ENCODE measurements at regions not wholly inside any gene's neighbourhood (a gene's known extent, or its start where the extent isn't known, plus 50 kb on each side); places are given as distances from the start of the nearest gene placed in this dataset.
"Not testable (repeated sequence)": the region's sequence is repeated elsewhere in the genome, so short reads cannot be mapped to it uniquely, and the experiment has no call there.

- Histone ChIP-seq H3K27me3 (no peaks in the 10 kb centered on the region), H3K4me2 (no peak overlapping the region), H3K4me1 (no peaks in the 10 kb centered on the region), H3K27ac (no peak overlapping the region), H3K4me3 (no peak overlapping the region), H4K20me1 (no peaks in the 10 kb centered on the region), H3K9ac (no peak overlapping the region), H3K36me3 (no peaks in the 10 kb centered on the region), H3K9me3 (replicated peaks in 1 of 11) (no peaks in the 10 kb centered on the region)
- no peak for TF ChIP-seq Cebpa-rat (IDR thresholded peaks at IDR 0.05)
Measured at GRCh38 chr7:73918926-73919693, 58.2 kb downstream of the TMEM270 start.

GRCh38 chr7:73919694-73920375 lies 58.9 kb downstream of the TMEM270 start:
- Histone ChIP-seq H3K9me3 (replicated peaks in 1 of 11) (no peaks in the 10 kb centered on the region), H3K36me3 (no peaks in the 10 kb centered on the region), H3K27ac (no peak overlapping the region), H3K4me3 (no peak overlapping the region), H4K20me1 (no peaks in the 10 kb centered on the region), H3K9ac (no peak overlapping the region), H3K4me1 (peaks cover 0 to 4% (median 0%) of the 10 kb centered on the region in 10 experiments; a peak in 4 of 20 replicates), H3K4me2 (no peak overlapping the region), H3K27me3 (no peaks in the 10 kb centered on the region)
- TF ChIP-seq Cebpa-rat (IDR thresholded peaks at IDR 0.05): no peak

GRCh38 chr7:73920406-73921134 lies 59.6 kb downstream of the TMEM270 start:
- no peaks in the 10 kb centered on the region for H3K36me3 ChIP-seq
- peaks cover 0 to 11% (median 0%) of the 10 kb centered on the region in 10 experiments; a peak in 4 of 20 replicates for H3K4me1 ChIP-seq
- H4K20me1 ChIP-seq: no peaks in the 10 kb centered on the region
- no peak for TF ChIP-seq Cebpa-rat (IDR thresholded peaks at IDR 0.05)
- H3K27me3 ChIP-seq: no peaks in the 10 kb centered on the region
- H3K4me3 ChIP-seq: no peak overlapping the region
- H3K9ac ChIP-seq: no peak overlapping the region
- H3K9me3 ChIP-seq (replicated peaks in 1 of 11): no peaks in the 10 kb centered on the region
- no peak overlapping the region for H3K27ac ChIP-seq
- H3K4me2 ChIP-seq: no peak overlapping the region

GRCh38 chr7:73921623-73922528 lies 60.9 kb downstream of the TMEM270 start:
- no peak overlapping the region for H3K4me2 ChIP-seq
- H3K4me3 ChIP-seq: no peak overlapping the region
- no peak for TF ChIP-seq Cebpa-rat (IDR thresholded peaks at IDR 0.05)
- no peaks in the 10 kb centered on the region for H3K27me3 ChIP-seq
- H3K9me3 ChIP-seq (replicated peaks in 1 of 11): peaks cover 0 to 4% (median 0%) of the 10 kb centered on the region in 11 experiments; a peak in 4 of 22 replicates
- no peaks in the 10 kb centered on the region for H4K20me1 ChIP-seq
- H3K27ac ChIP-seq: no peak overlapping the region
- peaks cover 0 to 11% (median 0%) of the 10 kb centered on the region in 10 experiments; a peak in 4 of 20 replicates for H3K4me1 ChIP-seq
- no peaks in the 10 kb centered on the region for H3K36me3 ChIP-seq
- no peak overlapping the region for H3K9ac ChIP-seq

GRCh38 chr7:73928644-73929043 lies 67.7 kb downstream of the TMEM270 start:
- not testable (repeated sequence) for H4K20me1 ChIP-seq; H3K36me3 ChIP-seq; H3K9ac ChIP-seq; H3K4me2 ChIP-seq; H3K9me3 ChIP-seq (replicated peaks in 1 of 11); H3K27me3 ChIP-seq; H3K27ac ChIP-seq; H3K4me3 ChIP-seq
- H3K4me1 ChIP-seq: peaks cover 0 to 11% (median 0%) of the 10 kb centered on the region in 10 experiments; a peak in 4 of 20 replicates

- no peak overlapping the region for H3K27ac ChIP-seq
- H3K4me1 ChIP-seq: peaks cover 0 to 6% (median 0%) of the 10 kb centered on the region in 10 experiments; a peak in 3 of 20 replicates
- no peaks in the 10 kb centered on the region for H3K36me3 ChIP-seq
- H3K9me3 ChIP-seq (replicated peaks in 1 of 11): peaks cover 0 to 7% (median 0%) of the 10 kb centered on the region in 11 experiments; a peak in 5 of 22 replicates
- TF ChIP-seq Cebpa-rat (IDR thresholded peaks at IDR 0.05): no peak
- no peaks in the 10 kb centered on the region for H4K20me1 ChIP-seq
- H3K4me2 ChIP-seq: no peak overlapping the region
- no peaks in the 10 kb centered on the region for H3K27me3 ChIP-seq
- no peak overlapping the region for H3K4me3 ChIP-seq
- H3K9ac ChIP-seq: no peak overlapping the region
Measured at GRCh38 chr7:73931502-73931901, 70.5 kb downstream of the TMEM270 start.

- no peak overlapping the region for H3K9ac ChIP-seq
- TF ChIP-seq Cebpa-rat (IDR thresholded peaks at IDR 0.05): no peak
- no peak overlapping the region for H3K4me3 ChIP-seq
- H3K27me3 ChIP-seq: no peaks in the 10 kb centered on the region
- H4K20me1 ChIP-seq: no peaks in the 10 kb centered on the region
- H3K27ac ChIP-seq: no peak overlapping the region
- H3K4me2 ChIP-seq: no peak overlapping the region
- peaks cover 0 to 7% (median 0%) of the 10 kb centered on the region in 11 experiments; a peak in 3 of 22 replicates for H3K9me3 ChIP-seq (replicated peaks in 1 of 11)
- no peaks in the 10 kb centered on the region for H3K36me3 ChIP-seq
- H3K4me1 ChIP-seq: peaks cover 0 to 6% (median 0%) of the 10 kb centered on the region in 10 experiments; a peak in 3 of 20 replicates
Measured at GRCh38 chr7:73932364-73932763, 71.4 kb downstream of the TMEM270 start.

GRCh38 chr7:73933091-73933490 lies 72.1 kb downstream of the TMEM270 start:
- no peak overlapping the region for H3K9ac ChIP-seq
- no peak overlapping the region for H3K27ac ChIP-seq
- no peak overlapping the region for H3K4me3 ChIP-seq
- H4K20me1 ChIP-seq: no peaks in the 10 kb centered on the region
- H3K27me3 ChIP-seq: no peaks in the 10 kb centered on the region
- peaks cover 0 to 7% (median 0%) of the 10 kb centered on the region in 11 experiments; a peak in 3 of 22 replicates for H3K9me3 ChIP-seq (replicated peaks in 1 of 11)
- H3K36me3 ChIP-seq: no peaks in the 10 kb centered on the region
- no peak overlapping the region for H3K4me2 ChIP-seq
- TF ChIP-seq Cebpa-rat (IDR thresholded peaks at IDR 0.05): no peak
- peaks cover 0 to 6% (median 0%) of the 10 kb centered on the region in 10 experiments; a peak in 3 of 20 replicates for H3K4me1 ChIP-seq
